ENCODE measurements at regions not wholly inside any gene's neighbourhood (a gene's known extent, or its start where the extent isn't known, plus 50 kb on each side); places are given as distances from the start of the nearest gene placed in this dataset.

GRCh38 chr3:25166016-25166415, 262.0 kb upstream of the RARB start:
- TF ChIP-seq CTCF (conservative IDR thresholded peaks at IDR 0.05 in 1 of 2, IDR thresholded peaks at IDR 0.05 in 1 of 2; ENCODE audit: extremely low read depth in 1 of 2, insufficient read depth in 1 of 2, low read depth in 1 of 2, low read length in 2 of 2) (no peak), EZH2 (IDR thresholded peaks at IDR 0.05; ENCODE audit: borderline replicate concordance, low read length) (no peak)

Measured in mammary epithelial cell (primary cell).